Ascending aorta (tissue), 2 donors: ENCODE measurements at regions not wholly inside any gene's neighbourhood (a gene's known extent, or its start where the extent isn't known, plus 50 kb on each side); places are given as distances from the start of the nearest gene placed in this dataset.
"Not testable (repeated sequence)": the region's sequence is repeated elsewhere in the genome, so short reads cannot be mapped to it uniquely, and the experiment has no call there.

Experiments used
- DNase-seq, 2 donors: peaks; one replicate each; pipeline ENCODE4 v3.0.0-alpha.2; 2019; ENCODE audit warnings: low spot score in 2 of 2
- H3K27ac ChIP-seq, 2 donors: fragments of 200-600 bp; sonication (generic); one replicate each; pipeline ENCODE4 v1.5.1; 2016 to 2017; ENCODE audit warnings: mild to moderate bottlenecking in 1 of 2
- H3K27me3 ChIP-seq: fragments of 200-600 bp; sonication (generic); one replicate; pipeline ENCODE4 v1.5.1; 2017
- H3K36me3 ChIP-seq, 2 donors: fragments of 200-600 bp; sonication (generic); one replicate each; pipeline ENCODE4 v1.5.1; 2016
- H3K4me1 ChIP-seq, 2 donors: fragments of 200-600 bp; sonication (generic); one replicate each; pipeline ENCODE4 v1.5.1; 2016 to 2017; ENCODE audit warnings: mild to moderate bottlenecking in 1 of 2
- H3K4me3 ChIP-seq, 2 donors: fragments of 200-600 bp; sonication (generic); one replicate each; pipeline ENCODE4 v1.5.1; 2016 to 2017; ENCODE audit warnings: mild to moderate bottlenecking in 1 of 2
- H3K9me3 ChIP-seq, 2 donors: fragments of 200-600 bp; sonication (generic); one replicate each; pipeline ENCODE4 v1.5.1; 2016
- intact Hi-C: fragments of 100-400 bp; cut with DNase I; formaldehyde crosslinking; loops from one replicate; pipeline ENCODE4 v1.15.1; 2023
- TF ChIP-seq, protein P1 (sequence below), 3 experiments: fragments of 200-600 bp in 2 of 3; fragments of 450-650 bp in 1 of 3; sonication (generic) in 2 of 3; IDR thresholded peaks; one replicate each; pipeline ENCODE4 v1.5.1; 2016 to 2019; ENCODE audit warnings: antibody characterized with exemption in 3 of 3, mild to moderate bottlenecking in 1 of 3, moderate library complexity in 1 of 3

DNA sequence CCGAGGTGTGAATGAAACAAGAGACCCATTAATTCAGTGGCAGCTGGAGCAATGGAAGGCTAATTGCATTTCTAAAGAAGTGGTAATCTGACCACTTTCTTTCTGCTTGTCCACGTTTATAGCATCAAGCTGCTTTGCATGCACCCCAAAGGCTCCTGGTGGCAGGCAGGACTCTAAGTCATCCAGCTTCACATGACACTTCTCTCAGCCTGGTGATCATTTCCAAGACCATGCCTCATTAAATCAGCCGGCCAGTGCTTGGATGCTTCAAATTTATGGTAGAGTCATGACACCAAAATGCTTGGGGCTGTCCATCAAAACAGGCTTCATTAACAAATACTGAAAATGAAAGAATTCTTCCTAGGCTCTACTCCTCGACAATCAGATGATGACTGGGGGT, 614.9 kb downstream of the DOK5 start:
- intact Hi-C loops = no loop called here

DNA sequence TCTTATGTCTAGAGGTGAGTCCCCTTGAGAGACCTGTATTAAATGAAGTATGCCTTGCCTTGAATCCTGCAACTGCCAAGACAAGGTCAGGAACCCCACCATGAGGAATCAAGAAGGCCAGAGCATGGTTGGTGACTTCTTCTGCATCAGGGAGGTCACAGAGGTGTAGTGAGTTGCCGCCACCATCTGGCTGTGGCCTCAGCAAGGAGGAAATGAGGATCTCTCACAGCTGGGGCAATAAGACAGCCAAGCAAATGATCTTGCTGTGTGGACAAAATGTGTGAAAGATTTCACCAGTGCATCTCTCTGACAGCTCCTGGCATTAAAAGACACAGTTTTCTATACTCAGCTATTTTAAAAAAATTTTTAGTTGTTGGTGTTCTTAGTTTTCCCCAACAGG, 611.0 kb downstream of the DOK5 start:
- Histone ChIP-seq H3K27me3 (no peaks in the 10 kb centered on the region), H3K36me3 (no peaks in the 10 kb centered on the region), H3K27ac (no peak overlapping the region), H3K4me1 (no peaks in the 10 kb centered on the region), H3K9me3 (no peaks in the 10 kb centered on the region), H3K4me3 (no peak overlapping the region)
- TF ChIP-seq, protein P1, sequence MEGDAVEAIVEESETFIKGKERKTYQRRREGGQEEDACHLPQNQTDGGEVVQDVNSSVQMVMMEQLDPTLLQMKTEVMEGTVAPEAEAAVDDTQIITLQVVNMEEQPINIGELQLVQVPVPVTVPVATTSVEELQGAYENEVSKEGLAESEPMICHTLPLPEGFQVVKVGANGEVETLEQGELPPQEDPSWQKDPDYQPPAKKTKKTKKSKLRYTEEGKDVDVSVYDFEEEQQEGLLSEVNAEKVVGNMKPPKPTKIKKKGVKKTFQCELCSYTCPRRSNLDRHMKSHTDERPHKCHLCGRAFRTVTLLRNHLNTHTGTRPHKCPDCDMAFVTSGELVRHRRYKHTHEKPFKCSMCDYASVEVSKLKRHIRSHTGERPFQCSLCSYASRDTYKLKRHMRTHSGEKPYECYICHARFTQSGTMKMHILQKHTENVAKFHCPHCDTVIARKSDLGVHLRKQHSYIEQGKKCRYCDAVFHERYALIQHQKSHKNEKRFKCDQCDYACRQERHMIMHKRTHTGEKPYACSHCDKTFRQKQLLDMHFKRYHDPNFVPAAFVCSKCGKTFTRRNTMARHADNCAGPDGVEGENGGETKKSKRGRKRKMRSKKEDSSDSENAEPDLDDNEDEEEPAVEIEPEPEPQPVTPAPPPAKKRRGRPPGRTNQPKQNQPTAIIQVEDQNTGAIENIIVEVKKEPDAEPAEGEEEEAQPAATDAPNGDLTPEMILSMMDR (IDR thresholded peaks at IDR 0.05) = no peak
- intact Hi-C loops = loop anchor here (10.0 kb wide), 1 partner anchor 1692 kb away; no protein-coding TSS in a partner anchor
- DNase-seq = no peak

More for the DNA sequence above, 614.9 kb downstream of the DOK5 start:
- H3K36me3 ChIP-seq = no peaks in the 10 kb centered on the region
- no peaks in the 10 kb centered on the region for H3K4me1 ChIP-seq
- no peaks in the 10 kb centered on the region for H3K9me3 ChIP-seq
- H3K27ac ChIP-seq = no peak overlapping the region
- no peak overlapping the region for H3K4me3 ChIP-seq
- H3K27me3 ChIP-seq = no peaks in the 10 kb centered on the region
- DNase-seq = no peak
- TF ChIP-seq, protein P1 (IDR thresholded peaks at IDR 0.05) = no peak

DNA sequence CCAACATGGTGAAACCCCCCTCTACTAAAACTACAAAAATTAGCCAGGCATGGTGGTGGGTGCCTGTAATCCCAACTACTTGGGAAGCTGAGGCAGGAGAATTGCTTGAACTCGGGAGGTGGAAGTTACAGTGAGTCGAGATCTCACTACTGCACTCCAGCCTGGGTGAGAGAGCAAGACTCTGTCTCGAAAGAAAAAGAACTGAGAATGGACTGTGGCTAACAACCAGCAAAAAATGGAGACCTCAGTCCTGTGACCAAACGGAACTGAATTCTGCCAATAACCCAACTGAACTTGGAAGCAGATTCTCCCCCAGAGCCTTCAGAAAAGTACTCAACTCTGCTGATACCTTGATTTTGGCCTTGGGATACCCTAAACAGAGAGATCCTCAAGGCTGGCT, 604.5 kb downstream of the DOK5 start:
- H3K27me3 ChIP-seq = no peaks in the 10 kb centered on the region
- H3K36me3 ChIP-seq = no peaks in the 10 kb centered on the region
- intact Hi-C loops = loop anchor here (10.0 kb wide), 1 partner anchor 1685 kb away; no protein-coding TSS in a partner anchor
- TF ChIP-seq, protein P1 (IDR thresholded peaks at IDR 0.05) = no peak
- no peak for DNase-seq
- no peak overlapping the region for H3K4me3 ChIP-seq
- no peaks in the 10 kb centered on the region for H3K4me1 ChIP-seq
- H3K9me3 ChIP-seq = no peaks in the 10 kb centered on the region
- no peak overlapping the region for H3K27ac ChIP-seq

DNA sequence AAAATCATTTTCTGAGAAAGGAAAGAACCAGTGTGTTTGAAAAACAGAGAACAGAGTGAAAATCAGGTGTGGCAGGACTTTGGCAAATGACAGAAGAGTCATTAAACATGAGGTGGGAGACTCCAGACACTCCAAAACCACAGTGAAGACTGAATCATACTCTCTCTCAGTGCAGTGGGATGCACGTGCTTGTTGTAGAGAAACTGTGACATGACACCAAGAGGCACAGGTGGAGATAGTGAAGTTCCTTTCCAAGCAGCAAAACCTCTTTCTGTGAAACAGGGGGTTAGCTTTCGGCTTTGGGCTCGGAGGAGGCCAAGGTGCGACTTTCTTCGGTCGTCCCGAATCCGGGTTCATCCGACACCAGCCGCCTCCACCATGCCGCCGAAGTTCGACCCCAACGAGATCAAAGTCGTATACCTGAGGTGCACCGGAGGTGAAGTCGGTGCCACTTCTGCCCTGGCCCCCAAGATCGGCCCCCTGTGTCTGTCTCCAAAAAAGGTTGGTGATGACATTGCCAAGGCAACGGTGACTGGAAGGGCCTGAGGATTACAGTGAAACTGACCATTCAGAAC, 599.0 kb downstream of the DOK5 start:
- DNase-seq, intact Hi-C loops, H3K27me3 ChIP-seq, H3K4me3 ChIP-seq, H3K27ac ChIP-seq, H3K9me3 ChIP-seq, H3K4me1 ChIP-seq, H3K36me3 ChIP-seq: not testable (repeated sequence)

DNA sequence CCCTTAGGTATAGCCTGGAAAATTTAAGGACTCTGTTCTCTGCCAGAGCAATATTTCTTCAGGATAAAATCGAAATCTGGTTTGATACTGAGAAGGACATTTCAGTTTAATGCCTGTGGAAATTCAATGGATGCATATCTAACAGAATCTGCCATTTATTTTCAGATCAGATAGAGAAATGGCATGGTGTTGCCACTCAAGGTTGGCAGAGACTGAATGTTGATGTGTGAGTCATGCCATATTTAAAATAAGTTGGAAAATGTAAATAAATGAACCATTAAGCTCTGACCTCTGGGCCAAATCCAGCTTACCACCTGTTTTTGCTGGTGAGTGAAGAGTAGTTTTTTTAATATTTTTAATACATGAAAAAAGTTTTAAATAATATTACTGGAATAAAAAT, 594.6 kb downstream of the DOK5 start:
- no peak for DNase-seq
- intact Hi-C loops = no loop called here
- Histone ChIP-seq H3K4me3 (no peak overlapping the region), H3K36me3 (no peaks in the 10 kb centered on the region), H3K9me3 (no peaks in the 10 kb centered on the region), H3K4me1 (no peaks in the 10 kb centered on the region), H3K27ac (no peak overlapping the region), H3K27me3 (no peaks in the 10 kb centered on the region)
- TF ChIP-seq, protein P1 (IDR thresholded peaks at IDR 0.05) = no peak

DNA sequence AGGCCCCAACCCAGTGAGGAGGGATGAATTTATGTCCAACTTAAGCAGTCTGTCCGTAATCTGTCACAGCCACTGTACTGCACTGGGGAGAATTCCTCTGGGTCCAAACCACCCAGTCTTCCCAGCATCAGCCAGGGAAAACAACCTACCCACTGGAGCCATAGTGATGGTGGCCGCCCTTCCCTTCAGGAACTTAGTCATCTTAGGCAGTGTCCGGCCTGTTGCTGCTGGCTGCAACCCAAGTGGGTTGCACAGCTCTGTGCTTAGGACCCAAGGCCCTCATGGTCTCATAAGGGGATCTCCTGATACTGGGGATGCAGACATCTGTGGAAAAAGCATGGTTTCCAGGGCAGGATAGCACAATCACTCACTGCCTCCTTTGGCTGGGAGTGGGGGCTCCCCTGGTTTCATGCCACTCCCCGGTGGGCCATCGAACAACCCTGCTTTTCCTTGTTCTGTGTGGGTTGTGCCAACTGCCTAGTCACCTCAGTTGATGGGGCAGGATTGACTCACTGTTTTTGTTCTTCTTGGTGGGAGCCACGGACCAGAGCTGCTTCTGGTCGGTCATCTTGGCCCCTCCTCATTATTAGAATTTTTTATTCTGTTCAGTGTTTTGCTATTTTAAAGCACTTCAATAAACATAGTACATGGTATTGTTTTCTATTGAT, 591.9 kb downstream of the DOK5 start:
- TF ChIP-seq, protein P1 (IDR thresholded peaks at IDR 0.05) = no peak

More for the DNA sequence above, 591.9 kb downstream of the DOK5 start:
- Histone ChIP-seq H3K9me3 (no peaks in the 10 kb centered on the region), H3K36me3 (no peaks in the 10 kb centered on the region), H3K4me3 (no peak overlapping the region), H3K27me3 (no peaks in the 10 kb centered on the region), H3K4me1 (no peaks in the 10 kb centered on the region), H3K27ac (no peak overlapping the region)
- no peak for DNase-seq
- intact Hi-C loops = no loop called here
